ENCODE measurements at regions not wholly inside any gene's neighbourhood (a gene's known extent, or its start where the extent isn't known, plus 50 kb on each side); places are given as distances from the start of the nearest gene placed in this dataset.
"Not testable (repeated sequence)": the region's sequence is repeated elsewhere in the genome, so short reads cannot be mapped to it uniquely, and the experiment has no call there.

- no peak for DNase-seq (ENCODE audit: low read depth in 4 of 4, low spot score in 3 of 4)
These were observed 256.6 kb downstream of the CTH start for GRCh38 chr1:70667494-70668170.

- DNase-seq (ENCODE audit: low read depth in 4 of 4, low spot score in 3 of 4): no peak
These were observed 259.9 kb downstream of the CTH start for GRCh38 chr1:70671006-70671405.

GRCh38 chr1:70672442-70672888 is 261.4 kb downstream of the CTH start:
- DNase-seq (ENCODE audit: low read depth in 4 of 4, low spot score in 3 of 4): no peak

GRCh38 chr1:70674941-70675685 is 264.0 kb downstream of the CTH start:
- no peak for DNase-seq (ENCODE audit: low read depth in 4 of 4, low spot score in 3 of 4)

- no peak for DNase-seq (ENCODE audit: low read depth in 4 of 4, low spot score in 3 of 4)
These were observed 264.7 kb downstream of the CTH start for GRCh38 chr1:70675737-70676156.

GRCh38 chr1:70685300-70686286 is 274.5 kb downstream of the CTH start:
- DNase-seq (ENCODE audit: low read depth in 4 of 4, low spot score in 3 of 4): no peak

GRCh38 chr1:70688580-70688979 is 277.5 kb downstream of the CTH start:
- no peak for DNase-seq (ENCODE audit: low read depth in 4 of 4, low spot score in 3 of 4)

- no peak for DNase-seq (ENCODE audit: low read depth in 4 of 4, low spot score in 3 of 4)
These were observed 295.4 kb downstream of the CTH start for GRCh38 chr1:70706381-70707037.

- DNase-seq (ENCODE audit: low read depth in 4 of 4, low spot score in 3 of 4): no peak
These were observed 296.1 kb downstream of the CTH start for GRCh38 chr1:70707214-70707613.

GRCh38 chr1:70714149-70714548 is 303.1 kb downstream of the CTH start:
- DNase-seq (ENCODE audit: low read depth in 4 of 4, low spot score in 3 of 4): no peak

GRCh38 chr1:70717211-70717610 is 306.1 kb downstream of the CTH start:
- DNase-seq (ENCODE audit: low read depth in 4 of 4, low spot score in 3 of 4): no peak

- DNase-seq (ENCODE audit: low read depth in 4 of 4, low spot score in 3 of 4): no peak
These were observed 306.6 kb downstream of the CTH start for GRCh38 chr1:70717656-70718055.

GRCh38 chr1:70718086-70718630 is 307.1 kb downstream of the CTH start:
- no peak for DNase-seq (ENCODE audit: low read depth in 4 of 4, low spot score in 3 of 4)

GRCh38 chr1:70719154-70719553 is 308.1 kb downstream of the CTH start:
- DNase-seq (ENCODE audit: low read depth in 4 of 4, low spot score in 3 of 4): no peak

GRCh38 chr1:70720109-70720508 is 309.0 kb downstream of the CTH start:
- no peak for DNase-seq (ENCODE audit: low read depth in 4 of 4, low spot score in 3 of 4)

GRCh38 chr1:70720521-70720920 is 309.5 kb downstream of the CTH start:
- DNase-seq (ENCODE audit: low read depth in 4 of 4, low spot score in 3 of 4): no peak

GRCh38 chr1:70727886-70728489 is 316.9 kb downstream of the CTH start:
- no peak for DNase-seq (ENCODE audit: low read depth in 4 of 4, low spot score in 3 of 4)

GRCh38 chr1:70736518-70736917 is 311.1 kb downstream of the PTGER3 start:
- DNase-seq (ENCODE audit: low read depth in 4 of 4, low spot score in 3 of 4): not testable (repeated sequence)

- no peak for DNase-seq (ENCODE audit: low read depth in 4 of 4, low spot score in 3 of 4)
These were observed 310.5 kb downstream of the PTGER3 start for GRCh38 chr1:70737125-70737524.

- DNase-seq (ENCODE audit: low read depth in 4 of 4, low spot score in 3 of 4): no peak
These were observed 309.0 kb downstream of the PTGER3 start for GRCh38 chr1:70738624-70739023.
